GM12875 (cell line): ENCODE measurements at regions not wholly inside any gene's neighbourhood (a gene's known extent, or its start where the extent isn't known, plus 50 kb on each side); places are given as distances from the start of the nearest gene placed in this dataset.
"Not testable (repeated sequence)": the region's sequence is repeated elsewhere in the genome, so short reads cannot be mapped to it uniquely, and the experiment has no call there.

Experiments
- H3K4me3 ChIP-seq: one replicate; pipeline ENCODE4 v1.5.1; 2011; ENCODE audit warnings: low read depth, low read length, control low read depth
- CTCF ChIP-seq: IDR thresholded peaks from 2 replicates; pipeline ENCODE4 v1.5.1; 2011; ENCODE audit warnings: low read depth, mild to moderate bottlenecking, control low read depth, inconsistent platforms, low read length, moderate library complexity, borderline replicate concordance; ENCODE audit not compliant: insufficient read depth

- no peak for TF ChIP-seq CTCF
- no peak overlapping the region for H3K4me3 ChIP-seq
These were observed 124.7 kb upstream of the TMEM164 start for GRCh38 chrX:109878236-109878635.

DNA sequence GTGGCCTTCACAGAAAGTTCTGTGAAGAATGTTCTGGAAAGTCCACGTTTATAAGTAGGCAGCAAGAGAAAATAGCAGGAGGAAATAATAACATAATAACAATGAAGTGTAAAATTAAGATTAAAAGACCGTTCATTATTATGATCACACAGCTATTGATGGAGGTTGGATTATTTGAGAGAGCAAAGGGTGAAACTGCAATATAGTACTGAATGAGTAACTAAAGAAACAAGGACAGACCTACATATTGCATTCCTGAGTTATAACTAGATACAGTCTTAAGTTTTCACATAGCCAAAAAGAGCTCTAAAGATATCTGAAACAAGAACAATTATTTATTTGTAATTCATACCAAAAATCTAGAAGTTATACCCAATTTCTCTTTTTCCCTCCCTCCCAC lies 122.9 kb upstream of the TMEM164 start:
- TF ChIP-seq CTCF, result no peak
- no peak overlapping the region for H3K4me3 ChIP-seq

GRCh38 chrX:109880629-109881028 lies 122.3 kb upstream of the TMEM164 start:
- no peak overlapping the region for H3K4me3 ChIP-seq
- TF ChIP-seq CTCF, result no peak

- H3K4me3 ChIP-seq, result no peak overlapping the region
- peak; percentile 77 for TF ChIP-seq CTCF
These were observed 116.7 kb upstream of the TMEM164 start for GRCh38 chrX:109886122-109886761.

DNA sequence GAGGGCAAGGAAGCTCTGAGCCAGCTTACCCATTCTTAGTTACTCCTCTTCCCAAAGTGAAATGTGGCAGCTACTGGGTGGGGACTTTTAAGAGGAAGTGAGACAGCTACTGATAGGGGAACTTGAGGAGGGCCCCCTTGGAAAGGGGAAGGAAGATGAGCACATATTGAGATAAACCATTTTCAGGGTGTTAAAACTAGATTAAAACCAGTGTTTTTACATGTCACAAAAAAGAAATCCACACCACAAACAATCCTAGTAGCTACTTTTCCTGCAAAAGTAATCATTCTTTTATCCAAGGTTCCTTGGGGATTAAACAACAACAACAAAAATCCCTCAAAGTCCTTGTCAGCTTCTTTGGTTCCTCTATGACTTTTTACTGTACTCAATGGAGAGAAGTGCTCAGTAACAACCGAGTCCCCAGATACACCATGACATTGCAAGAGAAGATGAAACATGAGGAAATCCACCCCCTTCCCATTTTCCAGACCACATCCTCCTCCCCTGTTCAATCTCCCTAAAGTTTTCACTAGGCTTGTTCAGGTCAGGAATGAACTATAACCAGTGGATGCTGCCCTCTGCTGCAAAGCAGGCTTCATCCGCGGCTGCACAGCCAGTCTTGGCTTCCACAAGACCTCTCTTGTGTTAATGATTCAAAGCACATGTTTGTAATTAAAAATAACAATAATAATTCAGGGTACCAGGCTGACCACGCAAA lies 113.5 kb upstream of the TMEM164 start:
- no peak for TF ChIP-seq CTCF
- H3K4me3 ChIP-seq, result no peak overlapping the region

GRCh38 chrX:109890300-109890699 lies 112.6 kb upstream of the TMEM164 start:
- no peak overlapping the region for H3K4me3 ChIP-seq
- no peak for TF ChIP-seq CTCF

- H3K4me3 ChIP-seq, result no peak overlapping the region
- peak; percentile 89 for TF ChIP-seq CTCF
These were observed 111.9 kb upstream of the TMEM164 start for GRCh38 chrX:109890910-109891502.

- not testable (repeated sequence) for H3K4me3 ChIP-seq
These were observed 106.9 kb upstream of the TMEM164 start for GRCh38 chrX:109896024-109896423.
